HG02798 (cell line): ENCODE measurements at regions not wholly inside any gene's neighbourhood (a gene's known extent, or its start where the extent isn't known, plus 50 kb on each side); places are given as distances from the start of the nearest gene placed in this dataset.
"Not testable (repeated sequence)": the region's sequence is repeated elsewhere in the genome, so short reads cannot be mapped to it uniquely, and the experiment has no call there.

Experiments
- ATAC-seq: cut with Tn5 transposase; IDR thresholded peaks from one replicate; pipeline ENCODE4 v1.9.1; 2021; ENCODE audit warnings: mild to moderate bottlenecking; ENCODE audit not compliant: unreplicated experiment, poor library complexity

- ATAC-seq, result no peak
Measured at GRCh38 chr12:28767836-28768348, 381.2 kb upstream of the FAR2 start.

- ATAC-seq, result no peak
Measured at GRCh38 chr12:28770322-28770721, 378.8 kb upstream of the FAR2 start.

GRCh38 chr12:28771968-28772367 is 377.1 kb upstream of the FAR2 start:
- no peak for ATAC-seq

- no peak for ATAC-seq
Measured at GRCh38 chr12:28775556-28775955, 373.5 kb upstream of the FAR2 start.

DNA sequence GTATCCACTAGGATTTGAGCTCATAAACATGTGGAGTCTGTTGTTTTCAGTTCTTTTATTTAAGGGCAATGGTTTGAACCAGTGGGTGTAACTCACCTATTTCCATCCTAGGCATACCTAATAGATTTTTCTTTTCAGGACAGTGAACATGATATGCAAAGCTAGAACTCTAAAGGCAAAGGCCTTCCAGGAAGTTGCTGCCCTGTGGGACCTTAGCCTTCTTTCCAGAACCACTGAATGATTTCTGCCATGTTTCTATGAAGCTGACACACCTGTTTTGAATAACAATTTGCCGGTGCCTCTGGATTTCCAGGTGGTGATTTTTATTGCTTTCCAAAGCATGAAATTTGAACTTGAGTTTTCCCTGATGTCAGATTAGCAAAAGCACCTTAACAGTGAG is 372.9 kb upstream of the FAR2 start:
- ATAC-seq, result no peak

GRCh38 chr12:28776913-28777422 is 372.1 kb upstream of the FAR2 start:
- ATAC-seq, result no peak

DNA sequence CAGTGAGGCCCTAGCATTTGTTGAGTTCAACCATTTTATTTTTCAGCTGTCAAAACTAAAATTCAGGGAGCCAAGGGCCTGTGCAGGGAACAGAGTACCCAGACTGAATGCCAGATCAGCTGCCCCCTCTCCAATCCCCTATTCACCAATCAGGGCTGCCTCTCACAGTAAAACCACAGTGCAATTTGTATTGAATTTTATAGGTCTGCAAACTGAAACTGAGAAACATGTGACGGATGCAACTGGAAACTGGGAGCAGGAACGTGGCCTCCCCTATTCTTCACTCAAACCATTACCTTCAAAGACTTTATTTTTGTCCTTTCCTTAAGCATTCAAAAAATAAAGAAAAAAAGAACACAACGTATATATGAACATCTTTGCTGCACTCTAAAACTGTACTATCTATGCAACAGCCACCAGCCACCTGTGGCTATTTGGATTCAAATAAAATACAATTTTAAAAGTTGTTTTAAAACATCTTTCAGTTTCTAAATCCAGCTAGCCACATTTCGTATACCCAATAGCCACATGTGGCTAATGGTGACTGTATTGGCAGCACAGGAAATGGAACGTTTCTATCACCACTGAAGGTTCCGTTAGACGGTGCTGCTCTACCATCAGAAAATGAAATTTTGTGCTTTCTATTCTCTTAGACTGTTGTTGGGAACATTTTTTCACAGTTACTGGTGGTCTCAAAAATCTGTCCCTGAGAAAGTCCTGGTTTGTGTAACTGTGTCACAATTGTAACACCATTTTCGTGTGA is 371.3 kb upstream of the FAR2 start:
- ATAC-seq, result no peak

DNA sequence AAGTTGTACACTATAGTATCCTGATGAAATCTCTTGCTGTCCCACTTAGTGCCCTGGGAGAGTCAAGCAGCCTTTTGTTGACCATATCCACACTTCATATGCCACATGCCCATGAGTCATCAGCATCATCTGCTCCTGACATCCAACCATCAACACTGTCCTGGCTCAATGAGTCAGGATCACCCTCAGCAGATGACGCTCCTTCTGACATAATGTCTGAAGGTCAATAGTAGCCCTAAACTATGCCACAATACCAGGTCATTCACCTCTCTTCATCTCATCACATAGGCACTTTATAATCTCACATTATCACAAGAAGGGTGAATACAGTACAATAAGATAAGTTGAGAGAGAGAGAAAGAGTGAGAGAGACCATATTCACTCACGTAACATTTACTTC is 369.0 kb upstream of the FAR2 start:
- no peak for ATAC-seq

GRCh38 chr12:28780960-28781359 is 368.1 kb upstream of the FAR2 start:
- ATAC-seq, result no peak

DNA sequence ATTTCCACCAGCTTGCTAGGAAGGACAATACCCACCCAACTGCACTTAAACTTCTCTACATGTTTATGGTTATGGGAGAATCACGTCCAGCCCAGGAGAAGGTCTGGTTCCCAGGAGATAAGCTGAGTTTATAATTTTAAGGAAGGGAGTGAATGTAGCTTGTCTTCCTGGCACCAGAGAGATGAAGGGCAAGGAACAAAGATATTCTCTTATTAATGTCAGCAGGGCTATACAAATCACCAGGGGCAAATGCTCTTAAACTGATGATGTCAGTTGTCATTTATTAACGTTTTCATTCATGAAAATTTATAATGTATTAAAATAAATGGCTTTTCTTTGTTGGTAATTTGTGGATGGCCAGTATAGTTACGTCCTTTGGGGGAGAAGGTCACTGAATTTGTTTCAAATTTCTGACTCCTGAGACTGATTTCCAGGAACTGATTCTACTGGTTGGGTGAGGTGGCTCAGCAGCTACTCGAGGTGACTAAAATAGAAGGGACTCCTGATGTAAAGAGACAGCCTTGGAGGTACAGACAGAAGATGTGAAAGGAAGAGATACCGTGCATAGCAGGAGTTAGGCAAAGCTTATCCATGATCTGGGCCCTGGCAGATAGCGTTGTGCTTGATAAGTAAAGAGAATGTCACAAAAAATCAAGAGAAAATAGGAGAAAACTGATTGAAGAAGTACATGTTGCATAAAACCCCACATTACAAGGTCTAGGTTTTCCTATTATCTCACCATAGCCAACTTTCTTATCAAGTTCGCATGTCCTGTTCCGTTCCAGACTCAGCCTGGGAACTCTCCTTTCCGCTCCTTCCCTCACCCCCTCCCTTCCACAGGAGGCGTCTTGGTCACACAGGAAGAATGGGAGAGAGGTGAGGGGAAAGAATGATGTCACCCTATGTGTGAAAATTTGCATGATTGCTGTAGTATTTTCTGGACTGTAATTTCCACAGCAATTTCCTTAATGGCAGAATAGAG is 367.1 kb upstream of the FAR2 start:
- no peak for ATAC-seq

DNA sequence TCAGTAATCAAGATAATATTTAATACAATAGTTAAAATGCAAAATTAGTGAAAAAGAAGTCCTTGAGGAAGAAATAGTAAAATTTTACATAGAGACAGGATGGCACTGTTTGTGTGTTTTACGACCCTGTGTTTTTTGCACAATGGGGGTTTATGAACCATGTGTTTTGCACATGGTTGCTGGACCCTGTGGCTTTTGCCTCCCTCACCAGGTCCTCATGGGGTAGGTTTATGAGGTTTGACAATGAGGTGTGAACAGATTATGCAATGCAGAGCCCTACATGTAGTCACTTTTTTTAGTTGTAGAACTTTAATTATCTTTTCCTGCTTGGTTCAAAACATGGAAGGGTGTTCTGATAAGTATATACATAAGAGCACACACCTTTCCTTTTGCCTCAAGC is 366.3 kb upstream of the FAR2 start:
- ATAC-seq, result no peak

DNA sequence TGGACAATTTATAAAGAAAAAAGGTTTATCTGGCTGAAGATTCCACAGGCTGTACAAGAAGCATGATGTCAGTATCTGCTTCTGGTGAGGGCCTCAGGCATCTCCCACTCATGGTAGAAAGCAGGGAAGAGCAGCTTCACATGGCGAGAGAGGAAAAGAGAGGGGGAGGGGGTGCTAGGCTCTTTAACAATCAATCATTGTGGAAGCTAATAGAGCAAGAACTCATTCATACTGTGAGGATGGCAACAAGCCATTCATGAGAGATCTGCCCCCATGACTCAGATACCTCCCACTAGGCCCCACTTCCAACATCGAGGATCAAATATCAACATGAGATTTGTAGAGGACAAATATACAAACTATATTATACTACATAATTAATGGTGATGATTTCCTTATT is 361.9 kb upstream of the FAR2 start:
- no peak for ATAC-seq

DNA sequence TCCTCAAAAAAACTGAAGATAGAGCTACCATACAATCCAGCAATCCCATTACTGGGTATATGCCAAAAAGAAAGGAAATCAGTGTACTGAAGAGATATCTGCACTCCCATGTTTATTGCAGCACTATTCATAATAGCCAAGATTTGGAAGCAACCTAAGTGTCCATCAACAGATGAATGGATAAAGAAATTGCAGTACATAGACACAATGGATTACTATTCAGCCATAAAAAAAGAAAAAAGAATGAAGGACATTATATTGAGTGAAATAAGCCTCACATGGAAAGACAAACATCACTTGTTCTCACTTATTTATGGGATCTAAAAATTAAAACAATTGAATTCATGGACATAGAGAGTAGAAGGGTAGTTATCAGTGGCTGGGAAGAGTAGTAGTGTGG is 360.8 kb upstream of the FAR2 start:
- not testable (repeated sequence) for ATAC-seq

DNA sequence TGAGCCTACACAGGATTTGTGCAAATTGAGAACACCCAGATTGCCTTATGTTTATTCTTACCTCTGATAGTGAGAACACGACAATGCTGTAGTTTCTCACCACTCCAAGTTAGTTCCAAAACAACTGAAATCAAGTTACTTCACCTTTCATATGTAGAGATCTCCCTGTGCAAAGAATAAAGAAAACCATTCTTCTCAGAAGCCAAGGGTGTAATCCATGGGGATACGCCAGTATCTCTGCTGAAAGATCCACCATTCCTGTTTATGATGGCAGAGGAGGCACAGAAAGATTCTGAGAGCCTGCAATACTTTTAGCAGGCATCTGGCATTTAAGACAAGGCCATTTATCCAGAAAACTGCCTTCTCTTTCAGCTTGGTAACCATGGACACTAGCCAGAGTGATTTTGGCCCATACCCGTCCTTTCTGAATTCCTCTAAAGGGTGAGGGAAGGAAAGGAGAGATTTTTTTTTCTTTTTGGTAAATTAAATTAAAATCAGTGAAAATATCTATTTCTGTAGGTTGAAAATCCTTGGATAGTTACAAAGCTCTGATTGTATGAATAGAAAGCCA is 355.4 kb upstream of the FAR2 start:
- no peak for ATAC-seq

GRCh38 chr12:28794211-28794610 is 354.9 kb upstream of the FAR2 start:
- no peak for ATAC-seq

DNA sequence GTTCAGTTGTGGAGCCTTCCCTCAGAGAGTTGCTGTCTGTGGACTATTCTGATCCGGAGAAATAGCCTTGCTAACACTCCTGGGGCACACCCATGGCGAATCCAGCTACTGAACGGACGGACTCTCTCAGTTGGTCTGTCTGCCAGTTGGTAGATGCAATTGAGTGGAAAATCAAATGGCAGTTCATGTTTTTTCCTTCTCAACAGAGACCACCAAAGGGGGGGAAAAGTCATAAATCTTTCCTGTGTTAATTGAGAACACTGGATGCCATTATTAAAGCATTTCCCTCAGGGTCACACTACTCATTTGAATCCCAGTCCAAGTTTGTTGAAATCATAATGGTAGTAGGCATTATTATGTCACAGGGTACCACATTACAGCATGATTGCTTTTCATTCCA is 354.3 kb upstream of the FAR2 start:
- ATAC-seq, result no peak

DNA sequence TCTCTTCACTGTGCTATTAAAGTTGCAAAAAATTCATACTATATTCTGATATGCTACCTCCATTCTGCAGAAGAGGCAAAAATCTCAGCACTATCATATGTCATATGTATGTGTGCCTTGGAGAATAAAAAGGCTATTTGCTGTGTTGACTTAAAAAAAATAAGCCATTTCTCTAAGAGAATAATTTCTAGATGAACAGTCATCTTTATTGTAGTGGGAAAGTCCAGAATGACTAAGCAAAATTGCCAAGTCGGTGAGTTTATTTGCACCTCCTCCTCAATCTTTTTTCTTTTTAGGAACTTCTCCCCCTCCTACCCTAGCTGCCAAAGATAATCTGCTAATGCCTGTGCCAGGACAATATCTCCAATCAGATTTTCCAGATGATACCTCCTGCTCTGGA is 353.8 kb upstream of the FAR2 start:
- no peak for ATAC-seq

DNA sequence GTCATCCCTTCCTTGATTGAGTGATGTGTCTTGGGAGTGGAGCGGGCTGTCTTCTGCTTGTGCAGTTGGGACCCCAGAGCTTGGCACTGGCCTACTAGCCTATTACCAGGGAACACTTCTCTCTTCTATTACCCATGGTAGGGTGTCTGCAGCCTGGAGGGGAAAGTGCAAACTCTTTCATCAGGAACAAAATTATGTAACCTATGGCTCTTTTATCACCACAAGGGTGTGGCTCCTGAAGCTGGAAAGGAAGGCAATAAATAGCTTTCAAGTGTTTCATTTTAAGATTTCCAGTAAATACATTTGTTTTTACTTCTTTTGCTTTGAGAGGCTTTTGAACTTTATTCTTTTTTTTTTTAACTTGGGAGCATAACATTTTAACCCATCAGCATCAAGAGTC is 349.7 kb upstream of the FAR2 start:
- ATAC-seq, result no peak

DNA sequence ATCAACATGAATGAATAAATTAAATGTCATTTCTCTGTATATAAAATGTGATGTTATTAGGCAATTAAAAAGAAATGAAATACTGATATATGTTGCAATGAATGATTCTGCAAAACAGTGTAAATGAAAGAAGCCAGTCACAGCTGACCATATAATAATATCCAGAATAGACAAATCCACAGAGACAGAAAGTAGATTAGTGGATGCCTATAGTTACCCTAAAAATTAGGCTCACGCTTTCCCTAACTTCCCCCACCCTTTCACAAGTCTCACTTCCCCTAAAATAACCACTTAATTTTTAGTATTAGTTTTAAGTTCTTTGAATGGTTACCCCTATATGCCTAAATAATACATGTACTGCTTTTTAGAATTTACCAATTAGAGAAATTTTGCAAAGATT is 348.9 kb upstream of the FAR2 start:
- no peak for ATAC-seq

- ATAC-seq, result no peak
Measured at GRCh38 chr12:28802706-28803438, 346.2 kb upstream of the FAR2 start.
